Right hindlimb (tissue), 1 donor: ENCODE measurements at regions not wholly inside any gene's neighbourhood (a gene's known extent, or its start where the extent isn't known, plus 50 kb on each side); places are given as distances from the start of the nearest gene placed in this dataset.
A peak's percentile ranks its signal among the peaks of the same experiment; 100 is the strongest.

Source experiments
- DNase-seq: peaks from one replicate; pipeline ENCODE4 v3.0.0-alpha.2; 2018

- peak; percentile 61 for DNase-seq
Observed at GRCh38 chr6:43865932-43866645, 96.1 kb downstream of the VEGFA start.

- DNase-seq, result no peak
Observed at GRCh38 chr6:43865086-43865485, 95.1 kb downstream of the VEGFA start.

- no peak for DNase-seq
Observed at GRCh38 chr6:43862925-43863324, 92.9 kb downstream of the VEGFA start.

- DNase-seq, result no peak
Observed at GRCh38 chr6:43861212-43861894, 91.3 kb downstream of the VEGFA start.

GRCh38 chr6:43860285-43860684 lies 90.3 kb downstream of the VEGFA start:
- DNase-seq, result no peak

GRCh38 chr6:43859213-43859612 lies 89.2 kb downstream of the VEGFA start:
- no peak for DNase-seq

GRCh38 chr6:43858161-43859153 lies 88.4 kb downstream of the VEGFA start:
- DNase-seq, result no peak

GRCh38 chr6:43856005-43856765 lies 86.2 kb downstream of the VEGFA start:
- no peak for DNase-seq

GRCh38 chr6:43855247-43855646 lies 85.2 kb downstream of the VEGFA start:
- DNase-seq, result no peak

GRCh38 chr6:43853066-43853650 lies 83.1 kb downstream of the VEGFA start:
- DNase-seq, result no peak

- DNase-seq, result no peak
Observed at GRCh38 chr6:43852350-43852864, 82.4 kb downstream of the VEGFA start.

- no peak for DNase-seq
Observed at GRCh38 chr6:43851204-43851865, 81.3 kb downstream of the VEGFA start.

- no peak for DNase-seq
Observed at GRCh38 chr6:43850314-43851203, 80.5 kb downstream of the VEGFA start.

GRCh38 chr6:43849844-43850243 lies 79.8 kb downstream of the VEGFA start:
- DNase-seq, result no peak

GRCh38 chr6:43848671-43849391 lies 78.8 kb downstream of the VEGFA start:
- DNase-seq, result no peak

- no peak for DNase-seq
Observed at GRCh38 chr6:43847741-43848630, 78.0 kb downstream of the VEGFA start.

- no peak for DNase-seq
Observed at GRCh38 chr6:43846556-43846955, 76.5 kb downstream of the VEGFA start.

GRCh38 chr6:43845646-43846045 lies 75.6 kb downstream of the VEGFA start:
- DNase-seq, result no peak
